CD14-positive monocyte (primary cell): ENCODE measurements at regions not wholly inside any gene's neighbourhood (a gene's known extent, or its start where the extent isn't known, plus 50 kb on each side); places are given as distances from the start of the nearest gene placed in this dataset.

Experiments
- DNase-seq, 3 donors: peaks; one replicate each; pipeline ENCODE4 v3.0.0-alpha.2; 2011 to 2022
- H2AFZ ChIP-seq: 2 replicates; pipeline ENCODE4 v1.6.0; 2012; ENCODE audit warnings: mild to moderate bottlenecking, low read depth, low read length, inconsistent platforms; ENCODE audit not compliant: insufficient read depth, poor library complexity, severe bottlenecking
- H3K27ac ChIP-seq, 2 donors: 1 replicate in 1 of 2; 2 replicates in 1 of 2; pipeline ENCODE4 v1.5.1; 2012 to 2013; ENCODE audit warnings: low read length in 2 of 2, control low read depth in 1 of 2, inconsistent platforms in 1 of 2, low read depth in 1 of 2, mild to moderate bottlenecking in 1 of 2
- H3K27me3 ChIP-seq, 2 donors: one replicate each; pipeline versions ENCODE4 v1.6.0 to v1.6.1; 2011 to 2013; ENCODE audit warnings: low read length in 2 of 2; ENCODE audit not compliant: control insufficient read depth in 2 of 2, insufficient read depth in 2 of 2
- H3K36me3 ChIP-seq, 2 donors: replicated peaks in 1 of 2; 1 replicate in 1 of 2; 2 replicates in 1 of 2; pipeline versions ENCODE4 v1.5.1 to v1.6.1; 2012 to 2013; ENCODE audit warnings: low read length in 2 of 2, control low read depth in 1 of 2, inconsistent platforms in 1 of 2, mild to moderate bottlenecking in 1 of 2; ENCODE audit not compliant: insufficient read depth in 2 of 2, control insufficient read depth in 1 of 2
- H3K4me1 ChIP-seq, 2 donors: 1 replicate in 1 of 2; 2 replicates in 1 of 2; pipeline versions ENCODE4 v1.5.1 to v1.6.1; 2012 to 2013; ENCODE audit warnings: low read length in 2 of 2, control low read depth in 1 of 2, inconsistent platforms in 1 of 2, mild to moderate bottlenecking in 1 of 2, moderate library complexity in 1 of 2; ENCODE audit not compliant: insufficient read depth in 2 of 2, control insufficient read depth in 1 of 2
- H3K4me2 ChIP-seq: replicated peaks from 2 replicates; pipeline ENCODE3; 2012; ENCODE audit warnings: low read length, moderate library complexity, mild to moderate bottlenecking; ENCODE audit not compliant: poor library complexity, severe bottlenecking; ENCODE audit errors: extremely low read depth
- H3K4me3 ChIP-seq, 3 experiments: fragments of 200-600 bp in 1 of 3; sonication (generic) in 1 of 3; replicated peaks in 1 of 3; 1 replicate in 2 of 3; 2 replicates in 1 of 3; pipeline ENCODE4 v1.5.1; 2011 to 2013; ENCODE audit warnings: low read length in 3 of 3, mild to moderate bottlenecking in 3 of 3, control low read depth in 2 of 3, low read depth in 2 of 3, inconsistent platforms in 1 of 3, moderate library complexity in 1 of 3
- H3K79me2 ChIP-seq: 2 replicates; pipeline ENCODE4 v1.6.0; 2012; ENCODE audit warnings: mild to moderate bottlenecking, control low read depth, inconsistent platforms, low read length, moderate library complexity; ENCODE audit not compliant: insufficient read depth
- H3K9ac ChIP-seq: 2 replicates; pipeline ENCODE4 v1.6.0; 2017; ENCODE audit warnings: low read length, mild to moderate bottlenecking; ENCODE audit not compliant: insufficient read depth, poor library complexity, severe bottlenecking
- H3K9me3 ChIP-seq, 2 donors: replicated peaks in 1 of 2; 1 replicate in 1 of 2; 2 replicates in 1 of 2; pipeline versions ENCODE4 v1.5.1 to v1.6.1; 2012 to 2013; ENCODE audit warnings: low read length in 2 of 2, control low read depth in 1 of 2; ENCODE audit not compliant: control insufficient read depth in 1 of 2, insufficient read depth in 1 of 2
- H4K20me1 ChIP-seq: 2 replicates; pipeline ENCODE4 v1.6.0; 2012; ENCODE audit warnings: mild to moderate bottlenecking, low read length, control low read depth, moderate library complexity; ENCODE audit not compliant: insufficient read depth
- H3K27ac Mint-ChIP-seq, 7 donors: one replicate each; pipeline ENCODE4 v1.8.0; 2020; ENCODE audit warnings: mild to moderate bottlenecking in 7 of 7, mixed read lengths in 7 of 7, moderate library complexity in 6 of 7, inconsistent platforms in 2 of 7
- H3K27me3 Mint-ChIP-seq, 3 donors: one replicate each; pipeline ENCODE4 v1.8.0; 2021 to 2022; ENCODE audit warnings: low read depth in 3 of 3, mild to moderate bottlenecking in 3 of 3, mixed read lengths in 3 of 3, moderate library complexity in 3 of 3, inconsistent platforms in 1 of 3
- H3K36me3 Mint-ChIP-seq, 2 donors: one replicate each; pipeline ENCODE4 v1.8.0; 2020; ENCODE audit warnings: mixed read lengths in 2 of 2, inconsistent platforms in 1 of 2, mild to moderate bottlenecking in 1 of 2
- H3K4me1 Mint-ChIP-seq: one replicate; pipeline ENCODE4 v1.8.0; 2020; ENCODE audit warnings: mild to moderate bottlenecking, mixed read lengths
- H3K4me3 Mint-ChIP-seq, 2 donors: one replicate each; pipeline ENCODE4 v1.8.0; 2020; ENCODE audit warnings: mild to moderate bottlenecking in 2 of 2, mixed read lengths in 2 of 2, moderate library complexity in 1 of 2
- H3K9me3 Mint-ChIP-seq, 7 donors: one replicate each; pipeline ENCODE4 v1.8.0; 2020 to 2022; ENCODE audit warnings: mixed read lengths in 7 of 7, mild to moderate bottlenecking in 6 of 7, moderate library complexity in 6 of 7, inconsistent platforms in 2 of 7
- WGBS: methylation state at CpG from one replicate; pipeline ENCODE4 v1.1.5; 2013; ENCODE audit warnings: missing lambda C conversion rate; ENCODE audit not compliant: insufficient coverage; 5-methylcytosine and 5-hydroxymethylcytosine counted together
- intact Hi-C, 2 donors: fragments of 100-400 bp; cut with micrococcal nuclease; formaldehyde crosslinking; loops; one replicate each; pipeline versions ENCODE4 v1.15.0 to v1.15.1; 2023
- TF ChIP-seq, protein P1 (sequence below): fragments of 200-600 bp; IDR thresholded peaks from one replicate; pipeline ENCODE4 v1.8.0; 2022; ENCODE audit warnings: antibody characterized with exemption, mild to moderate bottlenecking

DNA sequence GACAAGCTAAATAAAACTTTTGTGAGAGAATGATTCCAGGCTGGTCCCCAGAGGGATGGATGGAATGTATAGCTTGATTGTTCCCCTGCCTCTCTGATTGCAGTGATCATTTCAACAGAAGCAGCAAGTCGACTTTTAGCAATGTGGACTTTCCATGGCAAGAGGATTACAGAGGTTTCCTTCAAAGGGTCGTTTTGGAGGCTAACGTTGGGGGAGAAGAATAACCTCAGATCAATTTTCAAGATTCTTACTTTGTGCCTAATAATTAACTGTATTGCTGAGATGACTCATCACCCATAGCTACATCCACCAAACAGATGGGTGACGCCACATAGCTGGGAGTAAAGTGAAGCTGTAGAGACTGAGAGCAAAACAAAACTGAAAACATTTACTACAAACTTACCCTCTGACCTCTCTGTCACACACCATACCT lies 79.9 kb downstream of the GTPBP8 start:
- Histone ChIP-seq H3K9ac (no peak overlapping the region), H3K4me1 (peaks cover 0 to under 1% of the 10 kb centered on the region in 2 donors), H3K79me2 (no peaks in the 10 kb centered on the region), H3K9me3 (no peaks in the 10 kb centered on the region), H3K36me3 (no peaks in the 10 kb centered on the region), H3K27ac (no peak overlapping the region), H2AFZ (no peak overlapping the region), H3K27me3 (no peaks in the 10 kb centered on the region), H4K20me1 (no peaks in the 10 kb centered on the region), H3K4me2 (no peak overlapping the region), H3K4me3 (no peak overlapping the region)
- Mint-ChIP-seq H3K9me3 (peaks cover 2 to 13% (median 6%) of the 10 kb centered on the region in 7 donors), H3K4me3 (no peak overlapping the region), H3K27ac (no peak overlapping the region), H3K27me3 (no peaks in the 10 kb centered on the region), H3K36me3 (no peaks in the 10 kb centered on the region), H3K4me1 (peaks cover 2% of the 10 kb centered on the region)
- intact Hi-C loops: no loop called here
- no CpG with 5 or more reads among the region's 4 CpGs for WGBS
- DNase-seq: no peak
- TF ChIP-seq, protein P1, sequence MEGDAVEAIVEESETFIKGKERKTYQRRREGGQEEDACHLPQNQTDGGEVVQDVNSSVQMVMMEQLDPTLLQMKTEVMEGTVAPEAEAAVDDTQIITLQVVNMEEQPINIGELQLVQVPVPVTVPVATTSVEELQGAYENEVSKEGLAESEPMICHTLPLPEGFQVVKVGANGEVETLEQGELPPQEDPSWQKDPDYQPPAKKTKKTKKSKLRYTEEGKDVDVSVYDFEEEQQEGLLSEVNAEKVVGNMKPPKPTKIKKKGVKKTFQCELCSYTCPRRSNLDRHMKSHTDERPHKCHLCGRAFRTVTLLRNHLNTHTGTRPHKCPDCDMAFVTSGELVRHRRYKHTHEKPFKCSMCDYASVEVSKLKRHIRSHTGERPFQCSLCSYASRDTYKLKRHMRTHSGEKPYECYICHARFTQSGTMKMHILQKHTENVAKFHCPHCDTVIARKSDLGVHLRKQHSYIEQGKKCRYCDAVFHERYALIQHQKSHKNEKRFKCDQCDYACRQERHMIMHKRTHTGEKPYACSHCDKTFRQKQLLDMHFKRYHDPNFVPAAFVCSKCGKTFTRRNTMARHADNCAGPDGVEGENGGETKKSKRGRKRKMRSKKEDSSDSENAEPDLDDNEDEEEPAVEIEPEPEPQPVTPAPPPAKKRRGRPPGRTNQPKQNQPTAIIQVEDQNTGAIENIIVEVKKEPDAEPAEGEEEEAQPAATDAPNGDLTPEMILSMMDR: no peak

DNA sequence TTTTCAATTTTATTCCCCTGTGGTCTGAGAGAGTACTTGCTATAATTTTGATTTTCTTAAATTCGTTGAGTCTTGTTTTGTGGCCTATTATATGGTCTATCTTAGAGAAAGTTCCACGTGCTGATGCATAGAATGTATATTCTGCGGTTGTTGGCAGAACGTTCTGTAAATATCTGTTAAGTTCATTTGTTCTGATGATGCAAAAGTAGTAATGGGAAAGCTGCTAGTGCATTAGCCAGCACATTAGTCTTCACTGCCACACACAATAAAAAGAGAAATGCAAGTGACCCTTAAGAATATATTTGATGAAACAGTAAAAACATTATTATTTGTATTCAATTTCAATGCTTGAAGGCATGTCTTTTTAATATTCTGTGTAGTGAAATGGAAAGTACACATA lies 84.8 kb downstream of the GTPBP8 start:
- WGBS: 86% methylated on average over 3 of the region's 4 CpGs
- TF ChIP-seq, protein P1: no peak
- no peak overlapping the region for H3K4me3 Mint-ChIP-seq
- H3K27ac Mint-ChIP-seq: no peak overlapping the region
- Histone ChIP-seq H3K27ac (no peak overlapping the region), H3K36me3 (no peaks in the 10 kb centered on the region), H3K4me2 (no peak overlapping the region), H3K79me2 (no peaks in the 10 kb centered on the region), H2AFZ (no peak overlapping the region), H3K4me1 (no peaks in the 10 kb centered on the region), H3K9ac (no peak overlapping the region), H3K27me3 (no peaks in the 10 kb centered on the region), H3K4me3 (no peak overlapping the region), H4K20me1 (no peaks in the 10 kb centered on the region), H3K9me3 (no peaks in the 10 kb centered on the region)
- no peaks in the 10 kb centered on the region for H3K4me1 Mint-ChIP-seq
- intact Hi-C loops: no loop called here
- no peaks in the 10 kb centered on the region for H3K9me3 Mint-ChIP-seq
- no peaks in the 10 kb centered on the region for H3K36me3 Mint-ChIP-seq
- DNase-seq: no peak
- H3K27me3 Mint-ChIP-seq: peaks cover 0 to 4% (median 0%) of the 10 kb centered on the region in 3 donors
